ENCODE measurements at regions not wholly inside any gene's neighbourhood (a gene's known extent, or its start where the extent isn't known, plus 50 kb on each side); places are given as distances from the start of the nearest gene placed in this dataset.

DNA sequence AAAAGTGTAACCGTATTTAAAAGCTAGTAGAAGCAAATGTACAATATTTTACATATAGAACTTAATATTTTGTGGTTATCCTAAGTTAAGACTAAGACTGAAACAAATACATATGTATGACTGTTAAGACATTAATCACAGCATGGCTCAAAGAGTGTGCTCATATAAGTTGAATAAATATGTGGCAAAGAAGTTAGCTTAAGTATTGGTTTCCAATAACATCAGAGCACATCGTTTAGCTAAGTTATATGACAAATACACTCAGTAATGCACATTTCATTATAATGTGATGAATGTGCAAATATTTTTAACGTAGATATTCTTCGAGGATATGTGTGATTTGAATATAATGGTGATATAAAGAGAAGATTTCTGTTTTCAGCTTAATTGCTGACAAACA lies 253.8 kb downstream of the SLITRK5 start:
- Histone ChIP-seq H3K14ac (replicated peaks; ENCODE audit: low read depth, low read length) (no peak overlapping the region), H2AK5ac (ENCODE audit: low read depth, low read length) (no peak overlapping the region), H2BK5ac (ENCODE audit: low read depth, low read length, poor library complexity, severe bottlenecking) (no peak overlapping the region), H2BK20ac (ENCODE audit: low read depth, low read length) (no peak overlapping the region), H2AK9ac (replicated peaks; ENCODE audit: low read depth, low read length, poor library complexity) (no peak overlapping the region), H3K27me3 (ENCODE audit: control insufficient read depth, insufficient read depth, low read length) (no peaks in the 10 kb centered on the region), H3K27ac (ENCODE audit: insufficient read depth, low read length) (no peak overlapping the region), H4K5ac (ENCODE audit: low read depth, low read length) (no peak overlapping the region), H3K18ac (ENCODE audit: low read depth, low read length) (no peak overlapping the region), H3K4me3 (ENCODE audit: insufficient read depth, low read depth, low read length) (no peak overlapping the region), H3K9me3 (ENCODE audit: control insufficient read depth, insufficient read depth, low read length) (no peaks in the 10 kb centered on the region), H3K4me2 (ENCODE audit: low read depth, low read length) (no peak overlapping the region), H3K56ac (ENCODE audit: extremely low read depth, insufficient read depth, low read length) (no peak overlapping the region), H2AFZ (replicated peaks; ENCODE audit: low read length, poor library complexity) (no peak overlapping the region), H2BK15ac (ENCODE audit: low read depth, low read length) (no peak overlapping the region), H3K4me1 (ENCODE audit: control insufficient read depth, insufficient read depth, low read length) (no peaks in the 10 kb centered on the region), H3K9me1 (ENCODE audit: insufficient read depth, low read length) (no peaks in the 10 kb centered on the region), H2BK120ac (ENCODE audit: low read depth, low read length) (no peak overlapping the region), H3K79me1 (ENCODE audit: low read depth in 1 of 2, low read length in 2 of 2) (no peaks in the 10 kb centered on the region), H3K23ac (ENCODE audit: low read depth, low read length) (no peak overlapping the region), H3K36me3 (ENCODE audit: control insufficient read depth, insufficient read depth, low read length) (no peaks in the 10 kb centered on the region), H3K4ac (ENCODE audit: low read depth, low read length) (no peak overlapping the region), H3K9ac (ENCODE audit: low read depth, low read length) (no peak overlapping the region), H4K20me1 (ENCODE audit: insufficient read depth, low read length) (no peaks in the 10 kb centered on the region), H4K8ac (ENCODE audit: low read depth in 2 of 2, low read length in 2 of 2) (no peak overlapping the region), H4K91ac (ENCODE audit: insufficient read depth, low read depth, low read length) (no peak overlapping the region)
- no TSS peak for BruUV-seq (replicated peaks)
- WGBS, 2 experiments (ENCODE audit: extremely low coverage in 2 of 2, insufficient read length in 1 of 2): no CpG with 5 or more reads among the region's 4 CpGs
- dilution Hi-C loops (cut with HindIII; ENCODE audit: low sequenced_read_pairs, unreplicated experiment) (no loop called here), in situ Hi-C loops (cut with MboI; ENCODE audit: low sequenced_read_pairs) (no loop called here), intact Hi-C loops (cut with micrococcal nuclease) (no loop called here)
- ChIA-PET POLR2A (ENCODE audit: unreplicated experiment) (no interaction called here), CTCF (no interaction called here)
- TF ChIP-seq MAZ (IDR thresholded peaks at IDR 0.05; ENCODE audit: borderline replicate concordance, low read depth, low read length) (no peak), FOS (IDR thresholded peaks at IDR 0.05; ENCODE audit: low read depth, low read length) (no peak), MAFK (IDR thresholded peaks at IDR 0.05; ENCODE audit: low read depth, low read length) (no peak), NFE2L2 (IDR thresholded peaks at IDR 0.05; ENCODE audit: low read depth, low read length) (no peak), RCOR1 (IDR thresholded peaks at IDR 0.05; ENCODE audit: insufficient replicate concordance, low read length) (no peak), MXI1 (IDR thresholded peaks at IDR 0.05; ENCODE audit: borderline replicate concordance, low read depth, low read length) (no peak), BHLHE40 (IDR thresholded peaks at IDR 0.05; ENCODE audit: low read depth, low read length) (no peak), CEBPB (IDR thresholded peaks at IDR 0.05; ENCODE audit: low read depth, low read length) (no peak), SMC3 (IDR thresholded peaks at IDR 0.05; ENCODE audit: low read depth, low read length) (no peak), POLR2A (IDR thresholded peaks at IDR 0.05; ENCODE audit: low read depth, low read length) (no peak), CHD1 (IDR thresholded peaks at IDR 0.05; ENCODE audit: low read depth, low read length) (no peak)
- TF ChIP-seq, protein P1, sequence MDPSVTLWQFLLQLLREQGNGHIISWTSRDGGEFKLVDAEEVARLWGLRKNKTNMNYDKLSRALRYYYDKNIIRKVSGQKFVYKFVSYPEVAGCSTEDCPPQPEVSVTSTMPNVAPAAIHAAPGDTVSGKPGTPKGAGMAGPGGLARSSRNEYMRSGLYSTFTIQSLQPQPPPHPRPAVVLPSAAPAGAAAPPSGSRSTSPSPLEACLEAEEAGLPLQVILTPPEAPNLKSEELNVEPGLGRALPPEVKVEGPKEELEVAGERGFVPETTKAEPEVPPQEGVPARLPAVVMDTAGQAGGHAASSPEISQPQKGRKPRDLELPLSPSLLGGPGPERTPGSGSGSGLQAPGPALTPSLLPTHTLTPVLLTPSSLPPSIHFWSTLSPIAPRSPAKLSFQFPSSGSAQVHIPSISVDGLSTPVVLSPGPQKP (IDR thresholded peaks at IDR 0.05; ENCODE audit: borderline replicate concordance, low read depth, low read length): no peak
- TF ChIP-seq, protein P2, sequence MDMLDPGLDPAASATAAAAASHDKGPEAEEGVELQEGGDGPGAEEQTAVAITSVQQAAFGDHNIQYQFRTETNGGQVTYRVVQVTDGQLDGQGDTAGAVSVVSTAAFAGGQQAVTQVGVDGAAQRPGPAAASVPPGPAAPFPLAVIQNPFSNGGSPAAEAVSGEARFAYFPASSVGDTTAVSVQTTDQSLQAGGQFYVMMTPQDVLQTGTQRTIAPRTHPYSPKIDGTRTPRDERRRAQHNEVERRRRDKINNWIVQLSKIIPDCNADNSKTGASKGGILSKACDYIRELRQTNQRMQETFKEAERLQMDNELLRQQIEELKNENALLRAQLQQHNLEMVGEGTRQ (IDR thresholded peaks at IDR 0.05; ENCODE audit: low read depth, low read length): no peak
- no peak for DNase-seq
- no peak for ATAC-seq (ENCODE audit: low read depth)

Measured in IMR-90 (cell line).